ENCODE measurements at regions not wholly inside any gene's neighbourhood (a gene's known extent, or its start where the extent isn't known, plus 50 kb on each side); places are given as distances from the start of the nearest gene placed in this dataset.

- no peaks in the 10 kb centered on the region for H3K27me3 ChIP-seq
- DNase-seq, result no peak
- no peak overlapping the region for H3K4me3 ChIP-seq
- no peak for TF ChIP-seq POLR2A (IDR thresholded peaks at IDR 0.05)
- TF ChIP-seq CTCF (IDR thresholded peaks at IDR 0.05), result no peak
- H3K9me3 ChIP-seq (replicated peaks in 1 of 3), result no peaks in the 10 kb centered on the region
- H3K36me3 ChIP-seq (replicated peaks in 1 of 2), result no peaks in the 10 kb centered on the region
- H3K27ac ChIP-seq, result no peak overlapping the region
- no peaks in the 10 kb centered on the region for H3K4me1 ChIP-seq (replicated peaks in 1 of 2)
- WGBS, 4 donors, result 59 to 70% (median 68%) methylated on average over 2 of the region's 2 CpGs
- intact Hi-C loops (cut with DNase I), result no loop called here
Observed at GRCh38 chr2:104068665-104069064, 785.2 kb upstream of the POU3F3 start.

GRCh38 chr2:104077573-104077972 is 776.3 kb upstream of the POU3F3 start:
- no peaks in the 10 kb centered on the region for H3K9me3 ChIP-seq (replicated peaks in 1 of 3)
- H3K4me1 ChIP-seq (replicated peaks in 1 of 2), result no peaks in the 10 kb centered on the region
- H3K36me3 ChIP-seq (replicated peaks in 1 of 2), result no peaks in the 10 kb centered on the region
- DNase-seq, result no peak
- intact Hi-C loops (cut with DNase I), result no loop called here
- TF ChIP-seq CTCF (IDR thresholded peaks at IDR 0.05) (no peak), POLR2A (IDR thresholded peaks at IDR 0.05) (no peak)
- no peak overlapping the region for H3K27ac ChIP-seq
- H3K4me3 ChIP-seq, result no peak overlapping the region
- 72 to 92% (median 76%) methylated on average over 3 to 4 of the region's 4 CpGs for WGBS, 4 donors
- no peaks in the 10 kb centered on the region for H3K27me3 ChIP-seq

- DNase-seq, result no peak
- no peak overlapping the region for H3K4me3 ChIP-seq
- no peaks in the 10 kb centered on the region for H3K36me3 ChIP-seq (replicated peaks in 1 of 2)
- 67 to 86% (median 78%) methylated on average over 3 to 9 of the region's 9 CpGs for WGBS, 4 donors
- H3K9me3 ChIP-seq (replicated peaks in 1 of 3), result no peaks in the 10 kb centered on the region
- intact Hi-C loops (cut with DNase I), result no loop called here
- H3K4me1 ChIP-seq (replicated peaks in 1 of 2), result no peaks in the 10 kb centered on the region
- TF ChIP-seq CTCF (IDR thresholded peaks at IDR 0.05) (no peak), POLR2A (IDR thresholded peaks at IDR 0.05) (no peak)
- H3K27ac ChIP-seq, result no peak overlapping the region
- no peaks in the 10 kb centered on the region for H3K27me3 ChIP-seq
Observed at GRCh38 chr2:104078431-104079157, 775.3 kb upstream of the POU3F3 start.

- no peaks in the 10 kb centered on the region for H3K4me1 ChIP-seq (replicated peaks in 1 of 2)
- no peak for DNase-seq
- no peaks in the 10 kb centered on the region for H3K9me3 ChIP-seq (replicated peaks in 1 of 3)
- intact Hi-C loops (cut with DNase I), result no loop called here
- no peak for TF ChIP-seq POLR2A (IDR thresholded peaks at IDR 0.05)
- no peak for TF ChIP-seq CTCF (IDR thresholded peaks at IDR 0.05)
- H3K27me3 ChIP-seq, result no peaks in the 10 kb centered on the region
- 89 to 94% (median 90%) methylated on average over 5 of the region's 5 CpGs for WGBS, 4 donors
- no peak overlapping the region for H3K4me3 ChIP-seq
- H3K36me3 ChIP-seq (replicated peaks in 1 of 2), result no peaks in the 10 kb centered on the region
- H3K27ac ChIP-seq, result no peak overlapping the region
Observed at GRCh38 chr2:104088745-104089144, 765.2 kb upstream of the POU3F3 start.
